ENCODE measurements at regions not wholly inside any gene's neighbourhood (a gene's known extent, or its start where the extent isn't known, plus 50 kb on each side); places are given as distances from the start of the nearest gene placed in this dataset.

DNA sequence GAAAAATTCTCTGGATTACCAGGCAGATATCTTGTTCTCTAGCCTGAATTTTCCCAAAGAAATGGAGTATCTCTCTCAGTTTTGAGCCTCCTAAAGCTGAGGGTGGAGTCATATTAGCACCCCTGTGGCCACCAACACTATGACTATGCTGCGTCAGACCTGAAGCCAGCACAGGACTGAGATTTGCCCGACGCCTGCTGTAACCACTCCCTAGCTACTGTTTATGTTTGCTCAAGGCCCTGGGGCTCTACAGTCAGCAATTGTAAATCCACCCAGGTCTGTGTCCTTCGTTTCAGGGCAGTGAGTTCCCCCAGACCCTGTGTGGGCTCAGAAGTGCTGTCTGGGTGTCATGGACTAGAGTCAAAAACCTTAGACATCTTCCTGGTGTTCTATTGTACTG, 61.4 kb downstream of the ZXDA start:
- Histone ChIP-seq H3K9me3 (ENCODE audit: control insufficient read depth, low read length) (no peaks in the 10 kb centered on the region), H3K4me3 (ENCODE audit: insufficient read depth, low read depth, low read length, poor library complexity, severe bottlenecking) (no peak overlapping the region), H3K36me3 (ENCODE audit: control insufficient read depth, insufficient read depth, low read length) (no peaks in the 10 kb centered on the region), H3K27ac (ENCODE audit: insufficient read depth, low read length, poor library complexity, severe bottlenecking) (no peak overlapping the region), H3K4me1 (ENCODE audit: control insufficient read depth, insufficient read depth, low read length, poor library complexity, severe bottlenecking) (no peaks in the 10 kb centered on the region), H3K27me3 (replicated peaks; ENCODE audit: control insufficient read depth, insufficient read depth, low read length, poor library complexity, severe bottlenecking) (no peaks in the 10 kb centered on the region)
- no peak for DNase-seq

- H3K27ac ChIP-seq (ENCODE audit: insufficient read depth, low read length, poor library complexity, severe bottlenecking): no peak overlapping the region
- no peaks in the 10 kb centered on the region for H3K4me1 ChIP-seq (ENCODE audit: control insufficient read depth, insufficient read depth, low read length, poor library complexity, severe bottlenecking)
- H3K4me3 ChIP-seq (ENCODE audit: insufficient read depth, low read depth, low read length, poor library complexity, severe bottlenecking): no peak overlapping the region
- no peaks in the 10 kb centered on the region for H3K9me3 ChIP-seq (ENCODE audit: control insufficient read depth, low read length)
- no peaks in the 10 kb centered on the region for H3K36me3 ChIP-seq (ENCODE audit: control insufficient read depth, insufficient read depth, low read length)
- H3K27me3 ChIP-seq (replicated peaks; ENCODE audit: control insufficient read depth, insufficient read depth, low read length, poor library complexity, severe bottlenecking): no peaks in the 10 kb centered on the region
- DNase-seq: no peak
These were observed 87.4 kb downstream of the ZXDA start for GRCh38 chrX:57822818-57823217.

- no peak for DNase-seq
- Histone ChIP-seq H3K27me3 (replicated peaks; ENCODE audit: control insufficient read depth, insufficient read depth, low read length, poor library complexity, severe bottlenecking) (no peaks in the 10 kb centered on the region), H3K9me3 (ENCODE audit: control insufficient read depth, low read length) (no peaks in the 10 kb centered on the region), H3K36me3 (ENCODE audit: control insufficient read depth, insufficient read depth, low read length) (no peaks in the 10 kb centered on the region), H3K27ac (ENCODE audit: insufficient read depth, low read length, poor library complexity, severe bottlenecking) (no peak overlapping the region), H3K4me3 (ENCODE audit: insufficient read depth, low read depth, low read length, poor library complexity, severe bottlenecking) (no peak overlapping the region), H3K4me1 (ENCODE audit: control insufficient read depth, insufficient read depth, low read length, poor library complexity, severe bottlenecking) (no peaks in the 10 kb centered on the region)
These were observed 87.9 kb downstream of the ZXDA start for GRCh38 chrX:57822398-57822797.

DNA sequence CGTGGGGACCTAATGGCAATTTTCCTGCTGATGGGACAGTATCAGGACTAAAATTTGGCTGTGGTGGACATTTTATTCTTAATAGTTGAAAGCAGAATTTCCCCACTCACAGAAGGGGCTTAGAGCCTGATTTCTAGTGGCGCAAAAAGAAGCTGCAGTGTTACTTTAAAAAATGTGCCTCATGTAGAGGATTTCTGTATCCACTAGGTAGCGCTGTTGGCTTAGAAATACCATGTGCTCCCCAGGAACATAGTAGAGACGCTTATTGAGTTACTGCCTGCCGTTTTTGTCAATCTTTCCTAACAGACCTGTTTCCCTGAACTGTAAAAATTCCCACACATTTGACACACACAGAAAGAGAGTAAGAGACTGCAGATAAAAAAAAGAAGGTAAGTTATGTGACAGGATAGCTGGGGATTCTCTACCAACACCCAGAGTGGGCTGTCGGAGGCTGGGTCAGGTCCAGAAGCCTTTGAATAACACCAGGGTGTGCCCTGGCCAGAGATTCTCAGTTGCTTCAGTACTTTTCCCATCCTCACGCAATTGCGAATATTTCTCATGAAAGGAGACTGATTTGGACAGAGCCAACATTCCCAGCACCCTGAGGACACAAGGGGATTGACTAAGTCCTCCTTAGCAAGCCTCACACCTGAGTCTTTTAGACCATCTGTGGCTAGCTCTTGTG, 88.4 kb downstream of the ZXDA start:
- peak in 1 of 3 donors; percentile 27 for DNase-seq
- no peaks in the 10 kb centered on the region for H3K4me1 ChIP-seq (ENCODE audit: control insufficient read depth, insufficient read depth, low read length, poor library complexity, severe bottlenecking)
- no peak overlapping the region for H3K4me3 ChIP-seq (ENCODE audit: insufficient read depth, low read depth, low read length, poor library complexity, severe bottlenecking)
- no peaks in the 10 kb centered on the region for H3K36me3 ChIP-seq (ENCODE audit: control insufficient read depth, insufficient read depth, low read length)
- no peaks in the 10 kb centered on the region for H3K9me3 ChIP-seq (ENCODE audit: control insufficient read depth, low read length)
- no peaks in the 10 kb centered on the region for H3K27me3 ChIP-seq (replicated peaks; ENCODE audit: control insufficient read depth, insufficient read depth, low read length, poor library complexity, severe bottlenecking)
- H3K27ac ChIP-seq (ENCODE audit: insufficient read depth, low read length, poor library complexity, severe bottlenecking): no peak overlapping the region

DNA sequence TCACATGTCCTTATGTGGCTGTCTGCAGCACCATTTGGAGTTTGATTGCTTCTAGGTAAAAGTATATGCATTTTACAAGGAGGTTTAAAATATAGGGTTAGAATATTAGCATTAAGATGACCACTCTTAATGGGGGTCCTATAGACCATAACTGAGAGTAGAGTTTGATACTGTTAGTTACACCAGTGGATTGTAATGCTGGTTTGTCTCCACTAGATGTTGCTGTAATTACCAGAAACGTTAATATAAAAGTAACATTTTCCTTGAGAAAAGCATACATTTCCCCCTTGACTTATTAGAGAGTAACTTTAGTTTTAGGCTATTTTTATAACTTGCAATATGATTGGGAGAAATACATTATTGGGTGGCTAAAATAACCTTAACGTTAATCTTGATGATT, 93.0 kb downstream of the ZXDA start:
- no peaks in the 10 kb centered on the region for H3K4me1 ChIP-seq (ENCODE audit: control insufficient read depth, insufficient read depth, low read length, poor library complexity, severe bottlenecking)
- no peak overlapping the region for H3K4me3 ChIP-seq (ENCODE audit: insufficient read depth, low read depth, low read length, poor library complexity, severe bottlenecking)
- no peaks in the 10 kb centered on the region for H3K36me3 ChIP-seq (ENCODE audit: control insufficient read depth, insufficient read depth, low read length)
- H3K9me3 ChIP-seq (ENCODE audit: control insufficient read depth, low read length): no peaks in the 10 kb centered on the region
- H3K27me3 ChIP-seq (replicated peaks; ENCODE audit: control insufficient read depth, insufficient read depth, low read length, poor library complexity, severe bottlenecking): no peaks in the 10 kb centered on the region
- no peak for DNase-seq
- no peak overlapping the region for H3K27ac ChIP-seq (ENCODE audit: insufficient read depth, low read length, poor library complexity, severe bottlenecking)

DNA sequence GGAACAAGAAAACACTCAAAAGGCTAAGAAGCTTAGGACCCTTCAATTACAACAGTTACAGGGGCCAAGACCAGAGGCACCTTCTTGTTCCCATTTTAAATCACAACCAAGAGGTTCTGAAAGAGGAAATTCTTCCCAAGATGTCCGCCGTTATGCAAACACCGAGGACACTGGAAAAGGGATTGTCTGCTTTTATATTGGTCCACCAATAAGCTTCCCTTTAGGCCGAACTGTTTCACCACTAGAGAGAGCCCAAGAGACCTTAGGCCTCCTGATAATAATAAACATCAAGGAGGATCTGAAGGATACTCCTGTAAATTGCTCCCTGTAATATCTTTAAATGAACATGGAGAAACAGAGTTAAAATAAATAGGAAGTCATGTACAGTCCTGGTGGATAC, 92.6 kb upstream of the NLRP2B start:
- no peak overlapping the region for H3K27ac ChIP-seq (ENCODE audit: insufficient read depth, low read length, poor library complexity, severe bottlenecking)
- H3K27me3 ChIP-seq (replicated peaks; ENCODE audit: control insufficient read depth, insufficient read depth, low read length, poor library complexity, severe bottlenecking): no peaks in the 10 kb centered on the region
- DNase-seq: no peak
- H3K9me3 ChIP-seq (ENCODE audit: control insufficient read depth, low read length): no peaks in the 10 kb centered on the region
- H3K36me3 ChIP-seq (ENCODE audit: control insufficient read depth, insufficient read depth, low read length): no peaks in the 10 kb centered on the region
- H3K4me1 ChIP-seq (ENCODE audit: control insufficient read depth, insufficient read depth, low read length, poor library complexity, severe bottlenecking): no peaks in the 10 kb centered on the region
- no peak overlapping the region for H3K4me3 ChIP-seq (ENCODE audit: insufficient read depth, low read depth, low read length, poor library complexity, severe bottlenecking)

- Histone ChIP-seq H3K27ac (ENCODE audit: insufficient read depth, low read length, poor library complexity, severe bottlenecking) (no peak overlapping the region), H3K27me3 (replicated peaks; ENCODE audit: control insufficient read depth, insufficient read depth, low read length, poor library complexity, severe bottlenecking) (no peaks in the 10 kb centered on the region)
- DNase-seq: no peak
These were observed 91.6 kb upstream of the NLRP2B start for GRCh38 chrX:57771689-57772088.

GRCh38 chrX:57752866-57753265, 72.8 kb upstream of the NLRP2B start:
- Histone ChIP-seq H3K27ac (ENCODE audit: insufficient read depth, low read length, poor library complexity, severe bottlenecking) (no peak overlapping the region), H3K27me3 (replicated peaks; ENCODE audit: control insufficient read depth, insufficient read depth, low read length, poor library complexity, severe bottlenecking) (no peaks in the 10 kb centered on the region), H3K36me3 (ENCODE audit: control insufficient read depth, insufficient read depth, low read length) (no peaks in the 10 kb centered on the region), H3K4me3 (ENCODE audit: insufficient read depth, low read depth, low read length, poor library complexity, severe bottlenecking) (no peak overlapping the region), H3K9me3 (ENCODE audit: control insufficient read depth, low read length) (no peaks in the 10 kb centered on the region), H3K4me1 (ENCODE audit: control insufficient read depth, insufficient read depth, low read length, poor library complexity, severe bottlenecking) (no peaks in the 10 kb centered on the region)
- no peak for DNase-seq

More at GRCh38 chrX:57771689-57772088, 91.6 kb upstream of the NLRP2B start:
- Histone ChIP-seq H3K9me3 (ENCODE audit: control insufficient read depth, low read length) (no peaks in the 10 kb centered on the region), H3K4me3 (ENCODE audit: insufficient read depth, low read depth, low read length, poor library complexity, severe bottlenecking) (no peak overlapping the region), H3K36me3 (ENCODE audit: control insufficient read depth, insufficient read depth, low read length) (no peaks in the 10 kb centered on the region), H3K4me1 (ENCODE audit: control insufficient read depth, insufficient read depth, low read length, poor library complexity, severe bottlenecking) (no peaks in the 10 kb centered on the region)

DNA sequence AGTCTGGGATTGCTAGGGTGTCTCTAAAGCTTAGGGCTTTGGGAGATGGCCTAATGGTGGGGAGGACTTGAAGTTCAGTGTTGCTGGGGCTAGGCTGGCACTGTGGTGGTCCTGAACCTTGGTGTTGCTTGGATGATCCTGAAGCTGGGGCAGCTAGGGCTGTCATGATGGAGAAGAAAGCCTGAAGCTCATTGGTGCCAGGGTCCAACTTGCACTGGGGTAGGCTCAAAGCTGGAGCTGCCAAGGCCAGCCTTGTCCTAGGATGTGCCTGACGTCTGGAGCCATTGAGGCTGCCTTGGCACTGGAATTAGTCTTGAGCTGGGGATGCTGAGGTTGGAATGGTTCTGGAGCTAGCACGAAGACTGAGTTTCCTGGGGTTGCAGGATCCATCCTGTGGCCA, 61.0 kb upstream of the NLRP2B start:
- Histone ChIP-seq H3K27me3 (replicated peaks; ENCODE audit: control insufficient read depth, insufficient read depth, low read length, poor library complexity, severe bottlenecking) (no peaks in the 10 kb centered on the region), H3K36me3 (ENCODE audit: control insufficient read depth, insufficient read depth, low read length) (no peaks in the 10 kb centered on the region)

GRCh38 chrX:57737881-57738280, 57.8 kb upstream of the NLRP2B start:
- H3K4me1 ChIP-seq (ENCODE audit: control insufficient read depth, insufficient read depth, low read length, poor library complexity, severe bottlenecking): no peaks in the 10 kb centered on the region
- no peaks in the 10 kb centered on the region for H3K36me3 ChIP-seq (ENCODE audit: control insufficient read depth, insufficient read depth, low read length)
- DNase-seq: no peak
- no peaks in the 10 kb centered on the region for H3K9me3 ChIP-seq (ENCODE audit: control insufficient read depth, low read length)
- H3K27me3 ChIP-seq (replicated peaks; ENCODE audit: control insufficient read depth, insufficient read depth, low read length, poor library complexity, severe bottlenecking): no peaks in the 10 kb centered on the region
- no peak overlapping the region for H3K4me3 ChIP-seq (ENCODE audit: insufficient read depth, low read depth, low read length, poor library complexity, severe bottlenecking)
- H3K27ac ChIP-seq (ENCODE audit: insufficient read depth, low read length, poor library complexity, severe bottlenecking): no peak overlapping the region

More for the DNA sequence above, 61.0 kb upstream of the NLRP2B start:
- no peaks in the 10 kb centered on the region for H3K4me1 ChIP-seq (ENCODE audit: control insufficient read depth, insufficient read depth, low read length, poor library complexity, severe bottlenecking)
- no peak overlapping the region for H3K27ac ChIP-seq (ENCODE audit: insufficient read depth, low read length, poor library complexity, severe bottlenecking)
- H3K4me3 ChIP-seq (ENCODE audit: insufficient read depth, low read depth, low read length, poor library complexity, severe bottlenecking): no peak overlapping the region
- no peak for DNase-seq
- no peaks in the 10 kb centered on the region for H3K9me3 ChIP-seq (ENCODE audit: control insufficient read depth, low read length)

Measured in effector memory CD4-positive, alpha-beta T cell (primary cell).